GM21367 (cell line): ENCODE measurements at regions not wholly inside any gene's neighbourhood (a gene's known extent, or its start where the extent isn't known, plus 50 kb on each side); places are given as distances from the start of the nearest gene placed in this dataset.
A peak's percentile ranks its signal among the peaks of the same experiment; 100 is the strongest.

Experiments used
- ATAC-seq: cut with Tn5 transposase; IDR thresholded peaks from one replicate; pipeline ENCODE4 v1.9.1; 2021; ENCODE audit not compliant: unreplicated experiment

- no peak for ATAC-seq
Measured at GRCh38 chr10:107717046-107717445, 552.5 kb upstream of the SORCS1 start.

- no peak for ATAC-seq
Measured at GRCh38 chr10:107715565-107715964, 551.1 kb upstream of the SORCS1 start.

DNA sequence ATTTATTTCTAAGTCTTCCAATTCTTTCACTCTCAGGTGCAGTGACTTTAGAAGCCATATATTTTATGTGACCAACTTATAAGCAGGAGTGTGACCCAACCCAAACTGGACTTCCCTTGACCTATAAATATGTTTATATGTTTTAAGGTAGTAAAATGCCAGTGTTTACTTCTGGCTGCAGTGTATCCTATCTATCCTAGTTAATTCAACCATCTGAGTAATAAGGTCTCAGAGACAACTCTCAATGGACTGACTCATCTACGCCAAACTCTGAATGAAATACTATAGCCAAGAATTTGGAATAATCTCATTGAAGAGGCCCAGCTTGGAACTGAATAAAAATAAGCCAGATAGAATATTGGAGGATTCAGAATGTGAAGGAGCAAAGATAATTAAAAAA is 544.5 kb upstream of the SORCS1 start:
- no peak for ATAC-seq

DNA sequence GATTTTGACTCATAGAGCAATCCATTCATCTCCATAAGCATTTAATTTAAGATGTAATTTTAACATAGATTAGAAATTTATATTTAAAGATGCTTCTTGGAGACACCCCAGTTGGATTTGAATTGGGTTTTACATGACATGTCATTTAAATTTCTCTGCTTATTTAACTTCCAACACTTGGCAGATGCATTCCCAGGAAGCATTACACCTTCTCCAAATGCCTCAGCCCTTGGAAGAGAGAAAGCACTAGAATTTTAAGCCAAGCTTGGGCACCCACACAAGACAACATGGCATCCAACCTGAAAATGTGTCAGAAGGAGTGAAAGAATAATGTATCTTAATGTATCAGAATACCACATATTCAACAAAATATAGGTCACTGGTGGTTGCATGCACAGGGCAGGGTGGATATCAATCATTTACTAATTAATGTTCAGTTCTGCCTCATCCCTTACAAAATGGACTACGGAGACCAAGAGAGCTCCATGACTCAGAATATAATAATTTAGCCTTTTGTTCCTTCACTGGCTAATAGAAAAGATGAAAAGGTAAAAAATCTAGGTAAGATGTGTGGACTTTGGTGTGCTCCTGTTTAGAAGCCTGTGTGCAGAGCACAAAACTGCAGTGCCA is 541.7 kb upstream of the SORCS1 start:
- no peak for ATAC-seq

- no peak for ATAC-seq
Measured at GRCh38 chr10:107701943-107702342, 537.4 kb upstream of the SORCS1 start.

DNA sequence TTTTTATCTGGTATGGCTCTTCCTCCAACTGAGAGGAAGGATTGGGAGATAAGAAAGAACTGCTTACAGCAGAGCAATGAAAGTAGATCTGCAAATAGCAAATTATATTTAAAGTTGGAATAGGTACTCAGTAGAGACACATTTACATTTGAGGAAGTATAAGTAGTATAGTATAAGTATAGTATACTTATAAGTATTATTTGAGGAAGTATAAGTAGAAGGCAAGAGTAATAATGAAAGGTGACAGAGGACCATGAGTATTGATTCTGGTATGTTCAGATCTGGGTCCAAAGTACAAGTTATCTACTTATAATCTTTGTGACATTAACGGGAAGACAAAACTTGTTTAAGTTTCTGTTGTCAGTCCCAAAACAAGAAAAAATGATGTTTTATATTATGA is 527.6 kb upstream of the SORCS1 start:
- no peak for ATAC-seq

- no peak for ATAC-seq
Measured at GRCh38 chr10:107689323-107689722, 524.8 kb upstream of the SORCS1 start.

DNA sequence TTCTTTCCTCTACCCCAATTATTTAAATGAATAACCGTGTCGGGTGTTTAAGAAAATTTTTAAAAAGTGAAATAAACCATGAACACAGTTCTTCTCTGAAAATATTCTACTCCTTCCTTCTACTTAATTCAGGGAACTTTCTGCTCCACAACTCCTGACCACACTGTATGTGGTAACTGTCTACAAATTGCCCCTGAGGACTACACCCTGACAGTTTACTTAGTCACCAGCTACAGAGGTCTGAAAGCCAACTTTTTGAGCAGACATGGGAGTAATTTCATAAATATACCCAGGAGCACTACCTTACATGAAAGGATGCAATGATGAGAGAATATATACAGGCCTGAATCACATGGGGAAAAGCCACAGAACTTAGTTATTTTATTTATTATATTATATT is 523.2 kb upstream of the SORCS1 start:
- no peak for ATAC-seq

- no peak for ATAC-seq
Measured at GRCh38 chr10:107686095-107686494, 521.6 kb upstream of the SORCS1 start.

- ATAC-seq: no peak
Measured at GRCh38 chr10:107671960-107672359, 507.5 kb upstream of the SORCS1 start.

- ATAC-seq: no peak
Measured at GRCh38 chr10:107666214-107666613, 501.7 kb upstream of the SORCS1 start.

GRCh38 chr10:107665459-107665858 is 501.0 kb upstream of the SORCS1 start:
- ATAC-seq: no peak

- ATAC-seq: no peak
Measured at GRCh38 chr10:107657851-107658250, 493.3 kb upstream of the SORCS1 start.

DNA sequence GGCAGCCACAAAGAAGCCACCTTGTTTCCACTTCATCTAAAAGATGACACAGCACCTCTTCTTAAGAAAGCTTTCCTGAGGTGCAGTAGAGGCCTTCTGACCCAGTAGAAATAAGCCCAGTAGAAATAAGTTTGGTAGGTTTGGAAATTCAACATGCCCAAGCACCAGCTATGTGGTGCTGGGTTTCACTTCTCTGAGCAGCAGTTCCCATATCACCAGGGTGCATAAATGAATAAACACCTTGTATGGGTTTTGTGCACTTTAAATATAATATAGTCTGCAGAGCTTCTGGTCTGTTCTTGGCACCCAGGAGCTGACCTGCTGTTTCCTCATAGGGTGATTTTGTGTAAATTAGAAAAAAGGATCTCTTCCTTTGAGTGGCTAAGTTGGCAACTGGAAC is 492.4 kb upstream of the SORCS1 start:
- no peak for ATAC-seq

DNA sequence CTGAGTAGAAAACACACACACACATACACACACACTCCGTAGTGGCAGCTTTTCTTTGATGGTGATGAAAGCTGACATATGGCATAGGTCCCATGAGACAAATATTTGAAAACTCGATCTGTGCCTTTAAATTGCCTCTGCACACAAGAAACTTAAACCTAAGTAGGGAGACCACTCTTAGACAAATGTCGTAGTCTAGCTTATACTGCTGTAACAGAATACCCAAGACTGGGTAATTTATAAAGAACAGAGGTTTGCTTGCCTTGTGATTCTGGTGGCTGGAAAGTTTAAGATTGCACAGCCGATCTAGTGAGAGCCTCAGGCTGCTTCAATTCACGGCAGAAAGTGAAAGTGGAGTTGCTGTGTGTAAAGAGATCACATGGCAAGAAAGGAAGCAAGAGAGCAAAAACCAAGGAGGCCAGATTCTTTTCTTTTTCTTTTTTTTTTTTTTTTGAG is 489.4 kb upstream of the SORCS1 start:
- peak; percentile 71 for ATAC-seq

DNA sequence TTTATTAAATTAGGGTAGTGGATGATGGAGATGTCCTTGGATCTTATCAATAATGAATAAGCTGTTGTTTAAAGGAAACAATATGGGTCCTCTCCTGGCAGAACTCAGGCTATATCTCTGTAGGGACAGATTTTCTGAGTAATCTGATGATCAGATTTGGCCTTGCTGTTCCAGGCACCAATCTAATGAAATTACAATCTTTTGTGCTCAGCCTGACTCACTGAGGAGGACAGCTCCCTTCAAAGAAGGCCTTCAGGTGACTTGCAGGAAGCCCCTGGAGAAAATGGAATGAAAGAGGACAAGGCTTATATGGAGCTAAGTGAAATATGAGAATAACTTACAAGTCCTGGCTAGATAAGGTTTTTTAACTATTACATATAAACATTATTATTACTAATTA is 486.4 kb upstream of the SORCS1 start:
- no peak for ATAC-seq

DNA sequence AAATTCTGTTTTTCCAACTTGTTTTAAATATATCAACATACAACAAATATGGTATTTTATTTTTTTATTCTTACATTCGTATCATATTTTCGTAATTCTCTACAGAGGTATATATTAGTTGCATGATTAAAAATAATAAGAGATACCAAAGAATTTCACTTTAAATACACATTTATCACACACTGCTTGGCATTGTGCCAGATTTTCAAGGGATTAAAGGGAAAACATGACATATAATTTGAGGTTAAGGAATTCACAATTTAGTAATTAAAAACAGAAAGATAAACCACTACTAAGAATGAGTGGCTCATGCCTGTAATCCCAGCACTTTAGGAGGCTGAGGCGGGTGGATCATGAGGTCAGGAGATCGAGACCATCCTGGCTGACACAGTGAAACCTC is 484.7 kb upstream of the SORCS1 start:
- no peak for ATAC-seq

DNA sequence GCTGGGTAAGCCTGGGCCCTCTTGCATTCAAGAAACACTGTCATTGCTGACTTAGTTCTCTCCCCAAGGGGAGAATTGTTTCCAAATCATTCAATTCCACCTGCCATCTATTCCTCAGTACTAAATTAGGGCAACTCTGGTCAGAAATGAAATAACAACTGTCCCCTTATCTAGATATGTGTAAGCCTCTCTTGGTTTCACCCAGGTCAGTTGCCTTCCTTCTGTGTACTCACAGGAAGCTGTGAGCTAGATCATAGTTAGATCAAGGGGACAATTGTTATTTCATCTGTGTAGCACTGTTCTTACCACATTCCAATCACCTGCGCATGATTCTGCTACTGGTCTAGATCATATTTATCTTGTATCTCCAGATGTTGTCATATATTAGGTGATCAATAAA is 483.0 kb upstream of the SORCS1 start:
- ATAC-seq: no peak

DNA sequence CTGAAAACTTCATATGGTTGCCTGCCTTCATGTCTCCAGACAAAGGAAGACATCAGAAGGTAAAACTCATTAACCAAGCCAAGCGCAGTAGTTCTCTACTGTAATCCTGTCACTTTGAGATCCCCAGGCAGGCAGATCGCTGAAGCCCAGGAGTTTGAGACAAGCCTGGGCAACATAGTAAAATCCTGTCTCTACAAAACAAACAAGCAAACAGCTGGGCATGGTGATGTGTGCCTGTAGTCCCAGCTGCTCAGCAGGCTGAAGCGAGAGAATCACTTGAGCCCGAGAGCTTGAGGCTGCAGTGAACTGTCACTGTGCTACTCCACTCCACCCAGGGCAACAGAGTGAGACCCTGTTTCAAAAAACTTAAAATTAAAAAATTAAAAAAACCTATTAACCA is 467.4 kb upstream of the SORCS1 start:
- no peak for ATAC-seq

GRCh38 chr10:107626862-107627261 is 462.4 kb upstream of the SORCS1 start:
- no peak for ATAC-seq

DNA sequence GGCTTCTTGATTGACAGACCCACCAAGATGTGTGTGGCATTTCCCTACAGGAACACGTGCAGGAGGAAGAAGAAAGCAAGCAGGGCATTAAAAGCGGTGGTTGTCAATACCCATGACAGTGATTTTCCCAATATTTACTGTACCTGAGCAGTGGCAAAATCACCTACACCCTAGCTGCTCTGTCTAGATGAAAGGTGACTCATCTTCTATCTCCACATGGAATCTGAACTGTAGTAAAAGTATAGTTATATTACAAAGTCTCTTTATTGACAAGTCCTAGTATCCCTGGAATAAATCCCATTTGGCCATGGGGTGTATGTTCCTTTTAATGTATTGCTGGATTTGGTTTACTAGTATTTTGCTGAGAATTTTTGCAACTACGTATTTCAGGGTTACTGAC is 458.8 kb upstream of the SORCS1 start:
- ATAC-seq: no peak

GRCh38 chr10:107619139-107619538 is 454.6 kb upstream of the SORCS1 start:
- no peak for ATAC-seq

DNA sequence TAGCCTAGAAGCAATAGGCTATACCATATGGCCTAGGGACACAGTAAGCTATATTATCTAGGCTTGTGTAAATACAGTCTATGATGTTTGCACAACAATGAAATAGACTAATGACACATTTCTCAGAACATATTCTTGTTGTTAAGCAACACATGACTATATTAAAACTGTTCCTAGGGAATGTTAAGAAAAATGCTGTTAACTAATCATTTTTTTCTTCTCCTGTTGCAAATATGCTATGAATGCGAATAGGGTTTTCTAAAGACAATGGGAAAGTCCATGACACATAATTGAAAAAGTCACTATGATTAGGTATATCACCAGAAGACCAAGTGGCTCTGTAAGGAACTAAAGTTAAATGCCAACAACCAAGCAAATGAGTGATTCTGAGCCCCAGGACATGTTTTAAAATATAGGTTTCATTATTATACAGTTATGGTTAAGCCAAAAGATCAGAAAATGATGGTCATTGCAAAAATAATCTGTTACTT is 454.0 kb upstream of the SORCS1 start:
- no peak for ATAC-seq
